ENCODE measurements at regions not wholly inside any gene's neighbourhood (a gene's known extent, or its start where the extent isn't known, plus 50 kb on each side); places are given as distances from the start of the nearest gene placed in this dataset.

DNA sequence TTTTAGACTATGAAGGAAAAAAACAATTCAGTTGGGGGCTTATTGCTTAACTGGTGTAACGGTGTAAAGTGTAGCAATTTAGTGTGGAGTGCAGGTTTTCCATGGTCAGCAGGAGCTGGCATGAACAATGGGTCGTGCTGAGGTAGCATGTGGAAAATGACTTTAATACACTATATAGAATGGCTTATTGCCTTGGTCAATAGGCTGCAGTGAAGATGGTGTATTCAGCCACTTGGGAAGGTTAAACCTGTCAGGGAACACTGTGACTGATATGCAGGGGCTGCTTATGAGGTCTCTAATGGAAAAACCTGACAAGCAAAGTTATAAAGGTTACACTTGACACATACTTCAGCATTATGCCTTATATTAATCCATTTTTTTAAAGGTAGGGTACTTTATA is 764.7 kb upstream of the ARRDC3 start:
- Histone ChIP-seq H3K4me2 (ENCODE audit: low read length, poor library complexity, severe bottlenecking) (no peak overlapping the region), H2BK120ac (ENCODE audit: low read depth, low read length) (no peak overlapping the region), H2BK12ac (ENCODE audit: low read length in 2 of 2) (no peak overlapping the region), H3K4me3 (ENCODE audit: insufficient read depth in 1 of 2, low read depth in 1 of 2, low read length in 2 of 2) (no peak overlapping the region), H3K4ac (ENCODE audit: low read depth in 1 of 2, low read length in 2 of 2) (no peak overlapping the region), H3K18ac (ENCODE audit: low read depth in 1 of 2, low read length in 2 of 2) (no peak overlapping the region), H3K36me3 (ENCODE audit: control insufficient read depth in 1 of 2, insufficient read depth in 2 of 2, low read depth in 1 of 2, low read length in 2 of 2) (no peaks in the 10 kb centered on the region), H3K23ac (ENCODE audit: low read length in 2 of 2) (no peak overlapping the region), H3K79me1 (replicated peaks; ENCODE audit: low read length, poor library complexity, severe bottlenecking) (no peaks in the 10 kb centered on the region), H3K27ac (ENCODE audit: low read length, poor library complexity, severe bottlenecking) (no peak overlapping the region), H3K27me3 (ENCODE audit: control insufficient read depth in 1 of 2, insufficient read depth in 1 of 2, low read length in 2 of 2) (no peaks in the 10 kb centered on the region), H4K8ac (ENCODE audit: low read length) (no peak overlapping the region), H3K14ac (ENCODE audit: low read length in 2 of 2) (no peak overlapping the region), H3K9me3 (ENCODE audit: control insufficient read depth, low read length) (no peaks in the 10 kb centered on the region), H2BK5ac (ENCODE audit: low read depth, low read length, poor library complexity, severe bottlenecking) (no peak overlapping the region), H4K91ac (ENCODE audit: low read length) (no peak overlapping the region), H3K4me1 (ENCODE audit: control insufficient read depth, insufficient read depth, low read depth, low read length) (peaks cover 2% of the 10 kb centered on the region), H2AK5ac (ENCODE audit: low read length, severe bottlenecking) (no peak overlapping the region), H3K9ac (ENCODE audit: low read length) (no peak overlapping the region), H2BK15ac (ENCODE audit: low read depth, poor library complexity, severe bottlenecking) (no peak overlapping the region), H2AFZ (ENCODE audit: low read depth, low read length) (no peak overlapping the region)
- no peak for DNase-seq
- WGBS, result 58% methylated on average over 2 of the region's 2 CpGs

DNA sequence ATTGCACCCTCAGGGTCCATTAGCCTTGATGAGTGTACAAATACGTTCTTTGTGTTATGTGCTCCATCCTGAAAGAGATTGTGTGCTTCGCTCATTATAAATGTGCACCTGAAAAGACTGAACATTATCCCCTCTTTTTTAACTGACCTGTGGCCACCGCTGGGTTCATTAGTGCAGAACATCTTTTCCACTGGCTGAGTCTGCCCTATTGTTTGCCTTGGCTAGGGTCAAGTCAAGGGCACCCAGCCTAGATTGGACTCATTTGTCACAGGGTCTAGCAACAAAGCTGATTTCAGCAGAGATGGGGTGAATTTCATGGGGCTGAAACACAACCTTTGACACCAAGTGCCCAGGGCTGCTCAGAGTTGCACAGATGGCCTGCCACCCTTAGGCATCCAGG is 764.1 kb upstream of the ARRDC3 start:
- Histone ChIP-seq H3K27me3 (ENCODE audit: control insufficient read depth in 1 of 2, insufficient read depth in 1 of 2, low read length in 2 of 2) (no peaks in the 10 kb centered on the region), H3K4ac (ENCODE audit: low read depth in 1 of 2, low read length in 2 of 2) (no peak overlapping the region), H2BK12ac (ENCODE audit: low read length in 2 of 2) (no peak overlapping the region), H3K4me2 (ENCODE audit: low read length, poor library complexity, severe bottlenecking) (no peak overlapping the region), H2BK120ac (ENCODE audit: low read depth, low read length) (no peak overlapping the region), H3K79me1 (replicated peaks; ENCODE audit: low read length, poor library complexity, severe bottlenecking) (no peaks in the 10 kb centered on the region), H3K36me3 (ENCODE audit: control insufficient read depth in 1 of 2, insufficient read depth in 2 of 2, low read depth in 1 of 2, low read length in 2 of 2) (no peaks in the 10 kb centered on the region), H3K14ac (ENCODE audit: low read length in 2 of 2) (no peak overlapping the region), H3K9ac (ENCODE audit: low read length) (no peak overlapping the region), H4K8ac (ENCODE audit: low read length) (no peak overlapping the region), H2BK15ac (ENCODE audit: low read depth, poor library complexity, severe bottlenecking) (no peak overlapping the region), H3K4me3 (ENCODE audit: insufficient read depth in 1 of 2, low read depth in 1 of 2, low read length in 2 of 2) (no peak overlapping the region), H3K23ac (ENCODE audit: low read length in 2 of 2) (no peak overlapping the region), H3K9me3 (ENCODE audit: control insufficient read depth, low read length) (no peaks in the 10 kb centered on the region), H4K91ac (ENCODE audit: low read length) (no peak overlapping the region), H2AFZ (ENCODE audit: low read depth, low read length) (no peak overlapping the region), H3K27ac (ENCODE audit: low read length, poor library complexity, severe bottlenecking) (no peak overlapping the region), H2BK5ac (ENCODE audit: low read depth, low read length, poor library complexity, severe bottlenecking) (no peak overlapping the region), H3K4me1 (ENCODE audit: control insufficient read depth, insufficient read depth, low read depth, low read length) (peaks cover 2% of the 10 kb centered on the region), H2AK5ac (ENCODE audit: low read length, severe bottlenecking) (no peak overlapping the region), H3K18ac (ENCODE audit: low read depth in 1 of 2, low read length in 2 of 2) (no peak overlapping the region)
- DNase-seq, result no peak
- 98% methylated on average over 3 of the region's 3 CpGs for WGBS

DNA sequence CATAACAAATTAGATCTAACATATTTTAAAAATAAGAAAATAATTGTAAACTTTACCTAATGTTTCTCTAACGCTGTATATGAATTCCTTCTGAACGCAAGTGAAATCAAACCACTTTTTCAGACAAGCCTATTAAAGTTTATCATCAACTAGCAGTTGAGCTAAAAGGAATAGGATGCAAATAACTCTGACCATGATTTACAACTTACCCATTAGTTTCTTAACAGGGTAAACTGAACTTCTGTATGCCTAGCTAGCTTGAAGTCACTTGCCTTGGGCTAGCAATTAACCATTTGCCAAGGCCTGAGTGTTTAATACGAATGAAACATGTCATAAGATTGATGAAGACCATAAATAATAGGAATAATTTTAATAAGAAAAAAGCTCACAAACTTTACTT is 762.7 kb upstream of the ARRDC3 start:
- H3K9ac ChIP-seq (ENCODE audit: low read length), result no peak overlapping the region
- no peak overlapping the region for H3K4me2 ChIP-seq (ENCODE audit: low read length, poor library complexity, severe bottlenecking)
- no peaks in the 10 kb centered on the region for H3K27me3 ChIP-seq (ENCODE audit: control insufficient read depth in 1 of 2, insufficient read depth in 1 of 2, low read length in 2 of 2)
- H2AFZ ChIP-seq (ENCODE audit: low read depth, low read length), result no peak overlapping the region
- H2BK15ac ChIP-seq (ENCODE audit: low read depth, poor library complexity, severe bottlenecking), result no peak overlapping the region
- no peak overlapping the region for H3K4ac ChIP-seq (ENCODE audit: low read depth in 1 of 2, low read length in 2 of 2)
- no peak overlapping the region for H3K18ac ChIP-seq (ENCODE audit: low read depth in 1 of 2, low read length in 2 of 2)
- H2BK12ac ChIP-seq (ENCODE audit: low read length in 2 of 2), result no peak overlapping the region
- H3K23ac ChIP-seq (ENCODE audit: low read length in 2 of 2), result no peak overlapping the region
- peaks cover 2% of the 10 kb centered on the region for H3K4me1 ChIP-seq (ENCODE audit: control insufficient read depth, insufficient read depth, low read depth, low read length)
- H3K27ac ChIP-seq (ENCODE audit: low read length, poor library complexity, severe bottlenecking), result no peak overlapping the region
- WGBS, result 100% methylated on average over 2 of the region's 3 CpGs
- no peak overlapping the region for H4K8ac ChIP-seq (ENCODE audit: low read length)
- H3K9me3 ChIP-seq (ENCODE audit: control insufficient read depth, low read length), result no peaks in the 10 kb centered on the region
- no peak overlapping the region for H2AK5ac ChIP-seq (ENCODE audit: low read length, severe bottlenecking)
- H4K91ac ChIP-seq (ENCODE audit: low read length), result no peak overlapping the region
- no peaks in the 10 kb centered on the region for H3K79me1 ChIP-seq (replicated peaks; ENCODE audit: low read length, poor library complexity, severe bottlenecking)
- H3K36me3 ChIP-seq (ENCODE audit: control insufficient read depth in 1 of 2, insufficient read depth in 2 of 2, low read depth in 1 of 2, low read length in 2 of 2), result no peaks in the 10 kb centered on the region
- H2BK5ac ChIP-seq (ENCODE audit: low read depth, low read length, poor library complexity, severe bottlenecking), result no peak overlapping the region
- DNase-seq, result no peak
- no peak overlapping the region for H3K4me3 ChIP-seq (ENCODE audit: insufficient read depth in 1 of 2, low read depth in 1 of 2, low read length in 2 of 2)
- H3K14ac ChIP-seq (ENCODE audit: low read length in 2 of 2), result no peak overlapping the region
- H2BK120ac ChIP-seq (ENCODE audit: low read depth, low read length), result no peak overlapping the region

DNA sequence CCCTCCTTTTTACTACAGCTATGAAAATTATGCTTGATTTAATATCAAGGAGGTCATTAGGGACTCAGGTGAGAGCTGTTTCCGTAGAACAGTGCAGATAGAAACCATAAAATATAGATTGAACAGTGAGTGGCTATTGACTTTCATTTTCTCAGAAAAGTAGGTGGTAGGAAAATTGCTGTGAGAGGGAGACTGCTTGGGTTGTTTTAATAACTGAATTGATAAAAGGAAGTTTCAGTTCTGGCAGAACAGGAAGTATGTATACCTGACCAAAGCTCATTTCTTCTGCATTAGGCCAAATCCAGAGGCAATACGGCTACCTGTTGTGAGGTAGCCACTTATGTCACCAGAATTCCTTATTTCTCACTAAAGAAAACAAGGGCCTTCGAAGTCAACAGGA is 761.7 kb upstream of the ARRDC3 start:
- no peaks in the 10 kb centered on the region for H3K9me3 ChIP-seq (ENCODE audit: control insufficient read depth, low read length)
- no peaks in the 10 kb centered on the region for H3K36me3 ChIP-seq (ENCODE audit: control insufficient read depth in 1 of 2, insufficient read depth in 2 of 2, low read depth in 1 of 2, low read length in 2 of 2)
- H2BK12ac ChIP-seq (ENCODE audit: low read length in 2 of 2), result no peak overlapping the region
- no peak overlapping the region for H3K14ac ChIP-seq (ENCODE audit: low read length in 2 of 2)
- no peaks in the 10 kb centered on the region for H3K79me1 ChIP-seq (replicated peaks; ENCODE audit: low read length, poor library complexity, severe bottlenecking)
- no peak overlapping the region for H2BK120ac ChIP-seq (ENCODE audit: low read depth, low read length)
- H3K4ac ChIP-seq (ENCODE audit: low read depth in 1 of 2, low read length in 2 of 2), result no peak overlapping the region
- WGBS, result 72% methylated on average over 3 of the region's 3 CpGs
- no peak overlapping the region for H2AFZ ChIP-seq (ENCODE audit: low read depth, low read length)
- H2BK5ac ChIP-seq (ENCODE audit: low read depth, low read length, poor library complexity, severe bottlenecking), result no peak overlapping the region
- no peak overlapping the region for H2BK15ac ChIP-seq (ENCODE audit: low read depth, poor library complexity, severe bottlenecking)
- no peak overlapping the region for H3K18ac ChIP-seq (ENCODE audit: low read depth in 1 of 2, low read length in 2 of 2)
- H3K4me2 ChIP-seq (ENCODE audit: low read length, poor library complexity, severe bottlenecking), result no peak overlapping the region
- no peak overlapping the region for H3K9ac ChIP-seq (ENCODE audit: low read length)
- H3K23ac ChIP-seq (ENCODE audit: low read length in 2 of 2), result no peak overlapping the region
- H4K91ac ChIP-seq (ENCODE audit: low read length), result no peak overlapping the region
- peaks cover 2% of the 10 kb centered on the region for H3K4me1 ChIP-seq (ENCODE audit: control insufficient read depth, insufficient read depth, low read depth, low read length)
- H3K27ac ChIP-seq (ENCODE audit: low read length, poor library complexity, severe bottlenecking), result no peak overlapping the region
- no peak overlapping the region for H2AK5ac ChIP-seq (ENCODE audit: low read length, severe bottlenecking)
- H4K8ac ChIP-seq (ENCODE audit: low read length), result no peak overlapping the region
- H3K4me3 ChIP-seq (ENCODE audit: insufficient read depth in 1 of 2, low read depth in 1 of 2, low read length in 2 of 2), result no peak overlapping the region
- no peak for DNase-seq
- H3K27me3 ChIP-seq (ENCODE audit: control insufficient read depth in 1 of 2, insufficient read depth in 1 of 2, low read length in 2 of 2), result no peaks in the 10 kb centered on the region
